H9 (cell line): ENCODE measurements at regions not wholly inside any gene's neighbourhood (a gene's known extent, or its start where the extent isn't known, plus 50 kb on each side); places are given as distances from the start of the nearest gene placed in this dataset.

Experiments
- DNase-seq: peaks from one replicate; pipeline ENCODE4 v3.0.0-alpha.2; 2017
- H2AFZ ChIP-seq: one replicate; pipeline ENCODE4 v1.6.1; 2013; ENCODE audit warnings: mild to moderate bottlenecking, low read length, control low read depth, moderate library complexity
- H2AK5ac ChIP-seq: 2 replicates; pipeline ENCODE4 v1.6.1; 2013; ENCODE audit warnings: low read length, control low read depth, mixed read lengths; ENCODE audit not compliant: insufficient read length
- H2BK120ac ChIP-seq: one replicate; pipeline ENCODE4 v1.6.1; 2013; ENCODE audit warnings: low read depth, mild to moderate bottlenecking, low read length, control low read depth, inconsistent platforms; ENCODE audit not compliant: poor library complexity, severe bottlenecking
- H2BK12ac ChIP-seq: 2 replicates; pipeline ENCODE4 v1.6.1; 2013; ENCODE audit warnings: low read length, control low read depth, mixed read lengths, low read depth; ENCODE audit not compliant: insufficient read length
- H2BK15ac ChIP-seq: 2 replicates; pipeline ENCODE4 v1.6.1; 2013; ENCODE audit warnings: low read depth, low read length, control low read depth
- H2BK20ac ChIP-seq: one replicate; pipeline ENCODE4 v1.6.1; 2013; ENCODE audit warnings: low read depth, mild to moderate bottlenecking, low read length, control low read depth, inconsistent platforms; ENCODE audit not compliant: poor library complexity, severe bottlenecking
- H2BK5ac ChIP-seq: 2 replicates; pipeline ENCODE4 v1.6.1; 2013; ENCODE audit warnings: low read length, control low read depth, mixed read lengths; ENCODE audit not compliant: insufficient read length
- H3K14ac ChIP-seq: 2 replicates; pipeline ENCODE4 v1.6.1; 2013; ENCODE audit warnings: low read length, control low read depth; ENCODE audit not compliant: insufficient read depth
- H3K18ac ChIP-seq: 2 replicates; pipeline ENCODE4 v1.6.1; 2013; ENCODE audit warnings: low read depth, mild to moderate bottlenecking, mixed read lengths, low read length, control low read depth; ENCODE audit not compliant: insufficient read length
- H3K23ac ChIP-seq: 2 replicates; pipeline ENCODE4 v1.6.1; 2013; ENCODE audit warnings: low read length, control low read depth, mixed read lengths, low read depth; ENCODE audit not compliant: insufficient read length
- H3K23me2 ChIP-seq: 2 replicates; pipeline ENCODE4 v1.6.1; 2013; ENCODE audit warnings: low read depth, mild to moderate bottlenecking, mixed read lengths, low read length, control low read depth; ENCODE audit not compliant: insufficient read length, poor library complexity, severe bottlenecking
- H3K27ac ChIP-seq: 2 replicates; pipeline ENCODE4 v1.5.1; 2013; ENCODE audit warnings: low read length, control low read depth, mixed read lengths, low read depth; ENCODE audit not compliant: insufficient read length
- H3K27me3 ChIP-seq: 2 replicates; pipeline ENCODE4 v1.6.1; 2013; ENCODE audit warnings: low read length, control low read depth, inconsistent platforms; ENCODE audit not compliant: insufficient read depth
- H3K4ac ChIP-seq: 2 replicates; pipeline ENCODE4 v1.6.1; 2013; ENCODE audit warnings: low read depth, mild to moderate bottlenecking, control low read depth, inconsistent platforms, low read length, moderate library complexity
- H3K4me1 ChIP-seq: 2 replicates; pipeline ENCODE4 v1.6.1; 2013; ENCODE audit warnings: low read length, control low read depth, inconsistent platforms; ENCODE audit not compliant: insufficient read depth
- H3K4me2 ChIP-seq: 2 replicates; pipeline ENCODE4 v1.6.1; 2013; ENCODE audit warnings: low read length, control low read depth, mixed read lengths; ENCODE audit not compliant: insufficient read length, insufficient read depth
- H3K56ac ChIP-seq: 2 replicates; pipeline ENCODE4 v1.6.1; 2013; ENCODE audit warnings: low read depth, mild to moderate bottlenecking, mixed read lengths, low read length, control low read depth; ENCODE audit not compliant: insufficient read length
- H3K79me1 ChIP-seq: 2 replicates; pipeline ENCODE4 v1.6.1; 2013; ENCODE audit warnings: low read depth, mild to moderate bottlenecking, moderate library complexity, low read length, control low read depth, inconsistent platforms; ENCODE audit not compliant: insufficient read depth, poor library complexity, severe bottlenecking
- H3K79me2 ChIP-seq: 2 replicates; pipeline ENCODE4 v1.6.1; 2013; ENCODE audit warnings: low read length, control low read depth, inconsistent platforms; ENCODE audit not compliant: insufficient read depth
- H3K9ac ChIP-seq: 2 replicates; pipeline ENCODE4 v1.6.1; 2013; ENCODE audit warnings: low read length, control low read depth, mixed read lengths; ENCODE audit not compliant: insufficient read length; ENCODE audit errors: extremely low read depth
- H3K9me3 ChIP-seq: one replicate; pipeline ENCODE4 v1.6.1; 2013; ENCODE audit warnings: low read depth, low read length, inconsistent platforms; ENCODE audit not compliant: control insufficient read depth
- H3T11ph ChIP-seq: one replicate; pipeline ENCODE4 v1.6.1; 2013; ENCODE audit warnings: mild to moderate bottlenecking, low read length, control low read depth, inconsistent platforms
- H4K20me1 ChIP-seq: one replicate; pipeline ENCODE4 v1.6.1; 2013; ENCODE audit not compliant: control insufficient read depth, insufficient read length, insufficient read depth
- H4K5ac ChIP-seq: 2 replicates; pipeline ENCODE4 v1.6.1; 2013; ENCODE audit warnings: low read depth, mild to moderate bottlenecking, mixed read lengths, low read length, control low read depth; ENCODE audit not compliant: insufficient read length
- H4K8ac ChIP-seq: replicated peaks from 2 replicates; pipeline ENCODE4 v1.6.1; 2013; ENCODE audit warnings: low read length, control low read depth, mixed read lengths, low read depth; ENCODE audit not compliant: insufficient read length
- H4K91ac ChIP-seq: 2 replicates; pipeline ENCODE4 v1.6.1; 2013; ENCODE audit warnings: low read depth, mild to moderate bottlenecking, moderate library complexity, mixed read lengths, low read length, control low read depth; ENCODE audit not compliant: insufficient read length
- H3K27ac Mint-ChIP-seq, 3 experiments: 2 replicates in 2 of 3; 3 replicates in 1 of 3; pipeline ENCODE4 v1.8.0; 2020 to 2021; ENCODE audit warnings: mixed read lengths in 3 of 3, mild to moderate bottlenecking in 1 of 3, moderate library complexity in 1 of 3
- H3K27me3 Mint-ChIP-seq: 2 replicates; pipeline ENCODE4 v1.8.0; 2021; ENCODE audit warnings: low read depth, mild to moderate bottlenecking, moderate library complexity, mixed read lengths
- H3K36me3 Mint-ChIP-seq, 3 experiments: 2 replicates in 2 of 3; 3 replicates in 1 of 3; pipeline ENCODE4 v1.8.0; 2020 to 2021; ENCODE audit warnings: low read depth in 3 of 3, mixed read lengths in 3 of 3; ENCODE audit not compliant: insufficient read depth in 1 of 3
- H3K4me1 Mint-ChIP-seq, 2 experiments: 2 replicates each; pipeline ENCODE4 v1.8.0; 2020; ENCODE audit warnings: mixed read lengths in 2 of 2
- H3K4me3 Mint-ChIP-seq, 2 experiments: 2 replicates in 1 of 2; 3 replicates in 1 of 2; pipeline ENCODE4 v1.8.0; 2020 to 2021; ENCODE audit warnings: mild to moderate bottlenecking in 2 of 2, mixed read lengths in 2 of 2, moderate library complexity in 1 of 2
- H3K9me3 Mint-ChIP-seq, 2 experiments: 2 replicates in 1 of 2; 3 replicates in 1 of 2; pipeline ENCODE4 v1.8.0; 2020; ENCODE audit warnings: mild to moderate bottlenecking in 2 of 2, mixed read lengths in 2 of 2, moderate library complexity in 1 of 2
- WGBS: extraction: QIAGEN DNeasy Blood & Tissue Kit; methylation state at CpG from one replicate; pipeline ENCODE4 v1.1.7; 2013; ENCODE audit warnings: missing lambda C conversion rate, low lambda C conversion rate, mixed read lengths; ENCODE audit not compliant: insufficient read length; ENCODE audit errors: extremely low coverage; 5-methylcytosine and 5-hydroxymethylcytosine counted together
- TF ChIP-seq, protein P1 (sequence below): fragments of 200-600 bp; sonication (generic); conservative IDR thresholded peaks from 3 replicates; pipeline ENCODE4 v1.8.0; 2021; ENCODE audit warnings: antibody characterized with exemption, mild to moderate bottlenecking

DNA sequence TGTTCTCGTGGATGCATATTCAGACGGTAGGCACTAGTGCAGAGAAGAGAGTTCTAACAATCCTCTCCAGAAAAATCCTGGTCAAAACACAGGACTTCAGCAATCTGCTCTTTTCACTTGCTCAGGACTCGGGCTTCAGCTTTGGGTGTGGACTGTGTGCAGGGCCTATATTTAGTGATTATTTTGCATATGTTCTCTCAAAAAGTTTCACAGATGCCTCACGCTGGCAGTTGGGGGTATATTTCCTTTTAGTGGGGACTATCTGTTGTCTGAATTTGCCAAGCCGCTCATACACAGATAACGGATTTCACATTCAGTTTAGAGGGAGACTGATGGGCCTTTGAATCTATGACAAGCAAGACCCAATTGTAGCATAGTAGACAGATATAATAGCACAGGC is 54.4 kb upstream of the LRRN1 start:
- Mint-ChIP-seq H3K27ac (no peak overlapping the region), H3K4me1 (peaks cover 12 to 19% of the 10 kb centered on the region in 2 experiments), H3K9me3 (no peaks in the 10 kb centered on the region), H3K36me3 (no peaks in the 10 kb centered on the region), H3K4me3 (no peak overlapping the region), H3K27me3 (no peaks in the 10 kb centered on the region)
- H3K4me1 ChIP-seq = no peaks in the 10 kb centered on the region; the same call in 1 of the 2 replicates
- H3K79me1 ChIP-seq = no peaks in the 10 kb centered on the region
- H2BK20ac ChIP-seq = no peak overlapping the region
- no peak overlapping the region for H3K4ac ChIP-seq
- H4K5ac ChIP-seq = no peak overlapping the region
- no peak overlapping the region for H4K8ac ChIP-seq
- no peaks in the 10 kb centered on the region for H3K23me2 ChIP-seq
- no peak overlapping the region for H3K9ac ChIP-seq
- H3K23ac ChIP-seq = no peak overlapping the region
- TF ChIP-seq, protein P1, sequence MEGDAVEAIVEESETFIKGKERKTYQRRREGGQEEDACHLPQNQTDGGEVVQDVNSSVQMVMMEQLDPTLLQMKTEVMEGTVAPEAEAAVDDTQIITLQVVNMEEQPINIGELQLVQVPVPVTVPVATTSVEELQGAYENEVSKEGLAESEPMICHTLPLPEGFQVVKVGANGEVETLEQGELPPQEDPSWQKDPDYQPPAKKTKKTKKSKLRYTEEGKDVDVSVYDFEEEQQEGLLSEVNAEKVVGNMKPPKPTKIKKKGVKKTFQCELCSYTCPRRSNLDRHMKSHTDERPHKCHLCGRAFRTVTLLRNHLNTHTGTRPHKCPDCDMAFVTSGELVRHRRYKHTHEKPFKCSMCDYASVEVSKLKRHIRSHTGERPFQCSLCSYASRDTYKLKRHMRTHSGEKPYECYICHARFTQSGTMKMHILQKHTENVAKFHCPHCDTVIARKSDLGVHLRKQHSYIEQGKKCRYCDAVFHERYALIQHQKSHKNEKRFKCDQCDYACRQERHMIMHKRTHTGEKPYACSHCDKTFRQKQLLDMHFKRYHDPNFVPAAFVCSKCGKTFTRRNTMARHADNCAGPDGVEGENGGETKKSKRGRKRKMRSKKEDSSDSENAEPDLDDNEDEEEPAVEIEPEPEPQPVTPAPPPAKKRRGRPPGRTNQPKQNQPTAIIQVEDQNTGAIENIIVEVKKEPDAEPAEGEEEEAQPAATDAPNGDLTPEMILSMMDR = no peak
- no peak overlapping the region for H3K14ac ChIP-seq
- no peak overlapping the region for H2BK120ac ChIP-seq
- H3K4me2 ChIP-seq = no peak overlapping the region
- H2AFZ ChIP-seq = no peak overlapping the region
- no CpG with 5 or more reads among the region's 6 CpGs for WGBS
- no peak overlapping the region for H2BK15ac ChIP-seq
- H2BK12ac ChIP-seq = no peak overlapping the region
- DNase-seq = no peak
- H3T11ph ChIP-seq = no peak overlapping the region
- H3K9me3 ChIP-seq = no peaks in the 10 kb centered on the region
- H4K20me1 ChIP-seq = no peaks in the 10 kb centered on the region
- no peak overlapping the region for H3K27ac ChIP-seq
- H2AK5ac ChIP-seq = no peak overlapping the region
- H2BK5ac ChIP-seq = no peak overlapping the region
- no peak overlapping the region for H3K18ac ChIP-seq
- H3K27me3 ChIP-seq = no peaks in the 10 kb centered on the region
- no peak overlapping the region for H4K91ac ChIP-seq
- no peaks in the 10 kb centered on the region for H3K79me2 ChIP-seq
- no peak overlapping the region for H3K56ac ChIP-seq
